ENCODE measurements at regions not wholly inside any gene's neighbourhood (a gene's known extent, or its start where the extent isn't known, plus 50 kb on each side); places are given as distances from the start of the nearest gene placed in this dataset.

DNA sequence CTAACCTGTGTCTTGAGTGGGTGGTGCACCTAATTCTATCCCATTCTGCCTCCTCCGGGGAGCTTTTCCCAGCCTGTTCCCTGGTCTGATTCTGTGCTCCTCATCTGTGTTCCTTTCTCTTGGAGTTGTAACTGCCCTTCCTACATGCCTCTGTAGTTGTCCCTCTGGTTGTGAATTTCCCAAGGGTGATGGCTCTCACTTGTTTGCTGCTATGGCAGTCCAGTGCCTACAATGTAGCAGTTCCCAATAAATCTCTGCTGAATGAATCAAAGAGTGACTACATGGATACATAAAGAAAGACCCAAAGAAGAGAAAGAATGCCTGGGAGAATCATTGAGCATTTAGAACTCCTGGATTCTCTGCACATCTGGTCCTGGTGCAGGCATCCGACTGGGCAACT, 141.6 kb downstream of the HS3ST1 start (continued):
- TF ChIP-seq, protein P1, sequence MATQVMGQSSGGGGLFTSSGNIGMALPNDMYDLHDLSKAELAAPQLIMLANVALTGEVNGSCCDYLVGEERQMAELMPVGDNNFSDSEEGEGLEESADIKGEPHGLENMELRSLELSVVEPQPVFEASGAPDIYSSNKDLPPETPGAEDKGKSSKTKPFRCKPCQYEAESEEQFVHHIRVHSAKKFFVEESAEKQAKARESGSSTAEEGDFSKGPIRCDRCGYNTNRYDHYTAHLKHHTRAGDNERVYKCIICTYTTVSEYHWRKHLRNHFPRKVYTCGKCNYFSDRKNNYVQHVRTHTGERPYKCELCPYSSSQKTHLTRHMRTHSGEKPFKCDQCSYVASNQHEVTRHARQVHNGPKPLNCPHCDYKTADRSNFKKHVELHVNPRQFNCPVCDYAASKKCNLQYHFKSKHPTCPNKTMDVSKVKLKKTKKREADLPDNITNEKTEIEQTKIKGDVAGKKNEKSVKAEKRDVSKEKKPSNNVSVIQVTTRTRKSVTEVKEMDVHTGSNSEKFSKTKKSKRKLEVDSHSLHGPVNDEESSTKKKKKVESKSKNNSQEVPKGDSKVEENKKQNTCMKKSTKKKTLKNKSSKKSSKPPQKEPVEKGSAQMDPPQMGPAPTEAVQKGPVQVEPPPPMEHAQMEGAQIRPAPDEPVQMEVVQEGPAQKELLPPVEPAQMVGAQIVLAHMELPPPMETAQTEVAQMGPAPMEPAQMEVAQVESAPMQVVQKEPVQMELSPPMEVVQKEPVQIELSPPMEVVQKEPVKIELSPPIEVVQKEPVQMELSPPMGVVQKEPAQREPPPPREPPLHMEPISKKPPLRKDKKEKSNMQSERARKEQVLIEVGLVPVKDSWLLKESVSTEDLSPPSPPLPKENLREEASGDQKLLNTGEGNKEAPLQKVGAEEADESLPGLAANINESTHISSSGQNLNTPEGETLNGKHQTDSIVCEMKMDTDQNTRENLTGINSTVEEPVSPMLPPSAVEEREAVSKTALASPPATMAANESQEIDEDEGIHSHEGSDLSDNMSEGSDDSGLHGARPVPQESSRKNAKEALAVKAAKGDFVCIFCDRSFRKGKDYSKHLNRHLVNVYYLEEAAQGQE (IDR thresholded peaks at IDR 0.05; ENCODE audit: low read depth, low read length), result no peak
- no peak for TF ChIP-seq TCF12 (IDR thresholded peaks at IDR 0.05)
- TF ChIP-seq JUND (IDR thresholded peaks at IDR 0.05), result no peak
- TF ChIP-seq FOXJ3 (CRISPR knock-in tag; IDR thresholded peaks at IDR 0.05), result no peak
- no peak for TF ChIP-seq EP300 (IDR thresholded peaks at IDR 0.05; ENCODE audit: borderline replicate concordance in 1 of 2, low read depth in 1 of 2, low read length in 1 of 2)

DNA sequence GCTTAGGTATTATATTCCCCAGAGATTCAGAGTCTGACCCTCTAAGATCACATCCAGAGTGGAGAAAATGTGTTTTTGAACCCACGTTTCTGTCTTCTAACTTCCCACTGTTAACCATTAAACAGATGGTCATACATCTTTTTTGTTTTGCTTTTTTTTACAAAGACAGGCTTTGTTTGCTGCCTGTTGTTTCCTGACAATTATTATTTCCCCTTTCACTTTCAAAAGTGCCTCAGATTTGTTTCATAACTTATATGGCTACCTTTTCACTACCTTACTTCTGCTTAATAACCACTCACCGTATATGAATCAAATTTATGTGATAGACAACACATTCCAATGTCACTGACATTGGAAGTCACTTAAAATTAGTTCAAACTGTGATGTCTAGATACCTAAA, 142.2 kb downstream of the HS3ST1 start:
- Histone ChIP-seq H3K9ac (no peak overlapping the region), H2AFZ (ENCODE audit: low read depth) (no peak overlapping the region), H3K9me2 (no peaks in the 10 kb centered on the region), H3F3A (replicated peaks; ENCODE audit: insufficient read depth) (no peaks in the 10 kb centered on the region), H3K79me2 (ENCODE audit: insufficient read depth) (no peaks in the 10 kb centered on the region), H3K4me2 (no peak overlapping the region), H3K27ac (ENCODE audit: low read depth in 2 of 2, low read length in 1 of 2) (no peak overlapping the region), H3K27me3 (ENCODE audit: insufficient read depth) (no peaks in the 10 kb centered on the region), H3K4me1 (ENCODE audit: control insufficient read depth in 1 of 2, insufficient read depth in 2 of 2, low read depth in 1 of 2, low read length in 1 of 2) (no peaks in the 10 kb centered on the region), H4K20me1 (ENCODE audit: insufficient read depth) (no peaks in the 10 kb centered on the region), H3K9me3 (no peaks in the 10 kb centered on the region), H3K4me3 (ENCODE audit: low read depth in 2 of 2, low read length in 1 of 2) (no peak overlapping the region), H3K36me3 (replicated peaks in 1 of 2; ENCODE audit: control insufficient read depth in 1 of 2, insufficient read depth in 2 of 2, low read length in 1 of 2) (no peaks in the 10 kb centered on the region)
- DNase-seq, result no peak
- WGBS (ENCODE audit: low lambda C conversion rate), result 0% methylated on average over 2 of the region's 2 CpGs
- no peak for TF ChIP-seq TAF1 (IDR thresholded peaks at IDR 0.05; ENCODE audit: borderline replicate concordance, low read depth, low read length)
- TF ChIP-seq TCF12 (IDR thresholded peaks at IDR 0.05), result no peak
- TF ChIP-seq GATA2 (CRISPR knock-in tag; IDR thresholded peaks at IDR 0.05), result no peak
- TF ChIP-seq YY1 (IDR thresholded peaks at IDR 0.05; ENCODE audit: low read depth), result no peak
- TF ChIP-seq USF1 (IDR thresholded peaks at IDR 0.05; ENCODE audit: borderline replicate concordance, low read depth), result no peak
- no peak for TF ChIP-seq NFIC (IDR thresholded peaks at IDR 0.05; ENCODE audit: borderline replicate concordance)
- TF ChIP-seq FOXM1 (IDR thresholded peaks at IDR 0.05; ENCODE audit: low read depth), result no peak
- no peak for TF ChIP-seq ELF1 (IDR thresholded peaks at IDR 0.05)
- TF ChIP-seq CHD2 (IDR thresholded peaks at IDR 0.05; ENCODE audit: low read length, partially characterized antibody), result no peak
- no peak for TF ChIP-seq POLR2AphosphoS5 (IDR thresholded peaks at IDR 0.05; ENCODE audit: low read depth, low read length)
- TF ChIP-seq CTCF (IDR thresholded peaks at IDR 0.05), result no peak
- no peak for TF ChIP-seq RAD21 (IDR thresholded peaks at IDR 0.05; ENCODE audit: low read length)
- no peak for TF ChIP-seq SIN3A (IDR thresholded peaks at IDR 0.05; ENCODE audit: borderline replicate concordance, low read depth, low read length)
- ChIA-PET CTCF (no interaction called here), POLR2A (no interaction called here)

Data from SK-N-SH (cell line).